ENCODE measurements at regions not wholly inside any gene's neighbourhood (a gene's known extent, or its start where the extent isn't known, plus 50 kb on each side); places are given as distances from the start of the nearest gene placed in this dataset.

GRCh38 chr16:87198881-87199280, 118.3 kb downstream of the C16orf95 start:
- BruUV-seq (replicated peaks), result no TSS peak
- CTCF ChIA-PET, result no interaction called here

GRCh38 chr16:87199379-87199778, 117.8 kb downstream of the C16orf95 start:
- no peaks in the 10 kb centered on the region for H4K20me1 ChIP-seq (ENCODE audit: control insufficient read depth, insufficient read depth)
- H3K9me3 ChIP-seq (replicated peaks; ENCODE audit: control insufficient read depth, insufficient read depth, low read length), result no peaks in the 10 kb centered on the region
- H3K27me3 ChIP-seq (replicated peaks in 1 of 2; ENCODE audit: control insufficient read depth in 2 of 2, insufficient read depth in 2 of 2, low read length in 1 of 2), result 0 out of 4 replicates have a peak, but pooled peaks cover 0 to 3% of the 10 kb centered on the region in 2 experiments
- no peaks in the 10 kb centered on the region for H3K79me2 ChIP-seq (ENCODE audit: control insufficient read depth, insufficient read depth, low read length)
- WGBS (ENCODE audit: insufficient coverage, insufficient replicate concordance, low lambda C conversion rate, missing lambda C conversion rate), result 53% methylated on average over 3 of the region's 3 CpGs
- RAD21 ChIA-PET (ENCODE audit: unreplicated experiment), result no interaction called here
- H3K4me1 ChIP-seq (ENCODE audit: control insufficient read depth, insufficient read depth, low read length), result no peaks in the 10 kb centered on the region
- H3K9ac ChIP-seq (ENCODE audit: control insufficient read depth, insufficient read depth, low read length), result no peak overlapping the region
- CTCF ChIA-PET, result no interaction called here
- no peak overlapping the region for H2AFZ ChIP-seq (ENCODE audit: control insufficient read depth, low read depth, low read length)
- SMC1A ChIA-PET (ENCODE audit: uncharacterized antibody, unreplicated experiment), result no interaction called here
- DNase-seq (ENCODE audit: low read depth, low spot score) (no peak), ATAC-seq (no peak), FAIRE-seq (no peak)
- TF ChIP-seq ZBTB11 (CRISPR knock-in tag; IDR thresholded peaks at IDR 0.05) (no peak), EGR1 (IDR thresholded peaks at IDR 0.05; ENCODE audit: borderline replicate concordance in 1 of 2, low read depth in 2 of 2, low read length in 2 of 2) (no peak), MYB (IDR thresholded peaks at IDR 0.05; ENCODE audit: borderline replicate concordance, low read depth, low read length) (no peak), SREBF1 (IDR thresholded peaks at IDR 0.05; ENCODE audit: low read length) (no peak), YBX1 (IDR thresholded peaks at IDR 0.05) (no peak), WRNIP1 (IDR thresholded peaks at IDR 0.05; ENCODE audit: borderline replicate concordance, low read depth, low read length) (no peak), TCF12 (IDR thresholded peaks at IDR 0.05; ENCODE audit: low read depth, low read length) (no peak), MLLT1 (IDR thresholded peaks at IDR 0.05) (no peak), ATF3 (IDR thresholded peaks at IDR 0.05; ENCODE audit: borderline replicate concordance, extremely low read depth, low read depth, low read length) (no peak), ESRRA (IDR thresholded peaks at IDR 0.05; ENCODE audit: low read length) (no peak)
- no peak overlapping the region for H3K27ac ChIP-seq (ENCODE audit: control insufficient read depth, insufficient read depth)
- no peak overlapping the region for H3K4me2 ChIP-seq (ENCODE audit: control insufficient read depth, insufficient read depth)
- in situ Hi-C loops (cut with MboI), result no loop called here
- no peak overlapping the region for H3K4me3 ChIP-seq
- intact Hi-C loops (cut with micrococcal nuclease; ENCODE audit: unreplicated experiment), result no loop called here
- H3K36me3 ChIP-seq (ENCODE audit: control insufficient read depth in 2 of 2, insufficient read depth in 2 of 2, low read length in 1 of 2), result no peaks in the 10 kb centered on the region
- BruUV-seq (replicated peaks), result no TSS peak
- POLR2A ChIA-PET, result no interaction called here

More at GRCh38 chr16:87198881-87199280, 118.3 kb downstream of the C16orf95 start:
- Histone ChIP-seq H3K9ac (ENCODE audit: control insufficient read depth, insufficient read depth, low read length) (no peak overlapping the region), H3K36me3 (ENCODE audit: control insufficient read depth in 2 of 2, insufficient read depth in 2 of 2, low read length in 1 of 2) (no peaks in the 10 kb centered on the region), H3K27ac (ENCODE audit: control insufficient read depth, insufficient read depth) (no peak overlapping the region), H3K79me2 (ENCODE audit: control insufficient read depth, insufficient read depth, low read length) (no peaks in the 10 kb centered on the region), H3K4me3 (no peak overlapping the region), H4K20me1 (ENCODE audit: control insufficient read depth, insufficient read depth) (no peaks in the 10 kb centered on the region), H3K4me2 (ENCODE audit: control insufficient read depth, insufficient read depth) (no peak overlapping the region), H3K4me1 (ENCODE audit: control insufficient read depth, insufficient read depth, low read length) (no peaks in the 10 kb centered on the region), H3K27me3 (replicated peaks in 1 of 2; ENCODE audit: control insufficient read depth in 2 of 2, insufficient read depth in 2 of 2, low read length in 1 of 2) (0 out of 4 replicates have a peak, but pooled peaks cover 0 to 3% of the 10 kb centered on the region in 2 experiments), H3K9me3 (replicated peaks; ENCODE audit: control insufficient read depth, insufficient read depth, low read length) (no peaks in the 10 kb centered on the region), H2AFZ (ENCODE audit: control insufficient read depth, low read depth, low read length) (no peak overlapping the region)
- POLR2A ChIA-PET, result no interaction called here
- in situ Hi-C loops (cut with MboI) (no loop called here), intact Hi-C loops (cut with micrococcal nuclease; ENCODE audit: unreplicated experiment) (no loop called here)
- RAD21 ChIA-PET (ENCODE audit: unreplicated experiment), result no interaction called here
- 49% methylated on average over 8 of the region's 8 CpGs for WGBS (ENCODE audit: insufficient coverage, insufficient replicate concordance, low lambda C conversion rate, missing lambda C conversion rate)
- DNase-seq (ENCODE audit: low read depth, low spot score) (no peak), FAIRE-seq (no peak), ATAC-seq (no peak)
- SMC1A ChIA-PET (ENCODE audit: uncharacterized antibody, unreplicated experiment), result interaction anchor here (1.3 kb wide), 1 partner anchor 9 kb away, joined by 3 read pairs; no protein-coding TSS in a partner anchor
- TF ChIP-seq JUND (IDR thresholded peaks at IDR 0.05; ENCODE audit: low read depth, low read length) (no peak), SREBF1 (IDR thresholded peaks at IDR 0.05; ENCODE audit: low read length) (no peak), POLR2A (IDR thresholded peaks at IDR 0.05; ENCODE audit: low read depth, low read length) (no peak), WRNIP1 (IDR thresholded peaks at IDR 0.05; ENCODE audit: borderline replicate concordance, low read depth, low read length) (no peak), ZNF274 (IDR thresholded peaks at IDR 0.05; ENCODE audit: insufficient read depth, insufficient read length) (no peak)
